ENCODE measurements at regions not wholly inside any gene's neighbourhood (a gene's known extent, or its start where the extent isn't known, plus 50 kb on each side); places are given as distances from the start of the nearest gene placed in this dataset.

DNA sequence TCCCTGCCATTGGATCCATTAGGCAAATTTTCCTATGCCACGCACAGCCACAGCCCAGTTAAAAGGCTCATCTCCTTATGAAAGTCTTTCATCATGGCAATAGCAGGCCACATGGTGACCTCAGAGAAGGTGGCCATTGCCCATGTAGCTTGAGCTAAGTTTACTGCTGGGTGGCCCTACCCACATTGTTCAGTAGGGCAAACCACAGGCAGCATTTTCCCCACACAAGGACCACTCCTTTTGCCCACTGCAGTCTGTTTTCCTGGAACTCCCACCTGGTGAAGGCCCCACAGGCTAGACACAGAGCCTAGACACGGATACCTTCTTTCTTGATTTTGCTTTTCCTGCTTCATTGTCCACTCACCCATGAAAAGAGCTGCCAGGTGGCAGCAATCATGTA, 101.5 kb upstream of the NPVF start:
- no peak overlapping the region for H3K4me3 ChIP-seq (ENCODE audit: insufficient read depth, low read depth, low read length)
- 93 to 97% methylated on average over 2 of the region's 2 CpGs for WGBS, 2 experiments

GRCh38 chr7:25333296-25333928, 105.1 kb upstream of the NPVF start:
- H3K9me3 ChIP-seq (ENCODE audit: control insufficient read depth, low read length): no peaks in the 10 kb centered on the region
- 94 to 96% methylated on average over 5 of the region's 6 CpGs for WGBS, 2 experiments

More for the DNA sequence above, 101.5 kb upstream of the NPVF start:
- Histone ChIP-seq H3K9me3 (ENCODE audit: control insufficient read depth, low read length) (no peaks in the 10 kb centered on the region), H3K27ac (ENCODE audit: insufficient read depth, low read depth, low read length, poor library complexity, severe bottlenecking) (no peak overlapping the region), H3K4me1 (ENCODE audit: control insufficient read depth, insufficient read depth, low read length) (no peaks in the 10 kb centered on the region), H3K36me3 (ENCODE audit: control insufficient read depth, insufficient read depth, low read length) (no peaks in the 10 kb centered on the region), H3K27me3 (ENCODE audit: control insufficient read depth, insufficient read depth, low read length, poor library complexity, severe bottlenecking) (no peaks in the 10 kb centered on the region)

DNA sequence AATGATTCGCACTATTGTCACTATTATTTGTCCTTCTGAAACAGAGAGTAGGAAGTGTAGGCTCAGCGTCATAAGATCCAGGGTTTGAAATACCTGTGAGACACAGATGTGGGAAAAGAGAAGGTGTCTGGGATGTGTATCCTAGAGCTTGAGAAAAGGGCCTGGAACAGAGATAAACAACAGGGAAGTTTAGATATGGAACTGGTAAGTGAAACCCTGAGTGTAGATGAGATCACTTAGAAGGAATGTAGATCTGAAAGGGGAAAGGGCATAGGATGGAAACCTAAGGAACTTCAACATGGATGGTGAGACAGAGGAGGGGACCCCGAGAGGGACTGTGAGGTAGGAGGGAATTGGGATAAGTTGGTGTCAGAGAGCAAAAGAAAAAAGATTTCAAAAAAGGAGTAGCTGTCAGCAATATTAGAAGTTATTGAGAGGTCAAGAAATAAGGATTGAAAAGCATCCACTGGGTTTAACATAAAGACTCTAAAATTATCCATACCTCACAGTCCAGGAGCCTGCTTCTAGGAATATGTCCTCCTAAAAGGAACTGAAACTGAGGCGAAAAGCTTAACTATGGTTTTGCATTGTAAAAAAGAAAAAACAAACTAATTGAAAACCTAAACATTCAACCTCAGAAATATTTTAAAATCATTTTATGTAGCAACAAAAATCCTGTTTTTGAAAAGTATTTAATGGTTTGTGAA, 119.2 kb upstream of the NPVF start:
- H3K27ac ChIP-seq (ENCODE audit: insufficient read depth, low read depth, low read length, poor library complexity, severe bottlenecking): no peak overlapping the region
- 94 to 96% methylated on average over 3 of the region's 4 CpGs for WGBS, 2 experiments

More at GRCh38 chr7:25333296-25333928, 105.1 kb upstream of the NPVF start:
- H3K27ac ChIP-seq (ENCODE audit: insufficient read depth, low read depth, low read length, poor library complexity, severe bottlenecking): no peak overlapping the region
- H3K4me1 ChIP-seq (ENCODE audit: control insufficient read depth, insufficient read depth, low read length): no peaks in the 10 kb centered on the region
- H3K4me3 ChIP-seq (ENCODE audit: insufficient read depth, low read depth, low read length): no peak overlapping the region
- H3K36me3 ChIP-seq (ENCODE audit: control insufficient read depth, insufficient read depth, low read length): no peaks in the 10 kb centered on the region
- H3K27me3 ChIP-seq (ENCODE audit: control insufficient read depth, insufficient read depth, low read length, poor library complexity, severe bottlenecking): no peaks in the 10 kb centered on the region

DNA sequence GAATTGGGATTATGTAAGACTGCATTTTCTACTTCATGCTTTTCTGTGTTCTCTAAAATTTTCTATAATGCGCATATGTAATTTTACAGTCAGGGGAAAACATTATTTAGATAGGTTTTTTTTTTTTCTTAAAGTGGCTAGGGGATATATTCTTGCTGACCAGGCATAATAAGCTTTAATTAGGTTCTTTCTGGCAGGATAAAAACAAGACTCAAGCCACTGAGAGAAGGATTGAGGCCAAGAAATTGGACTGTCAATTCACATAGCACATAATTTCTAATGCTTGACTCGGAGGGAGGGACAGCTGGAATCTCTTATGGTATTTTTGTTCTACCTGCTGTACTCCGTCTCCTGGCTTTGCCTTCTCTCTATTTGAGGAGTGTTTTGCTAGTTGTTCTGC, 119.8 kb upstream of the NPVF start:
- Histone ChIP-seq H3K36me3 (ENCODE audit: control insufficient read depth, insufficient read depth, low read length) (no peaks in the 10 kb centered on the region), H3K27ac (ENCODE audit: insufficient read depth, low read depth, low read length, poor library complexity, severe bottlenecking) (no peak overlapping the region), H3K4me1 (ENCODE audit: control insufficient read depth, insufficient read depth, low read length) (no peaks in the 10 kb centered on the region), H3K27me3 (ENCODE audit: control insufficient read depth, insufficient read depth, low read length, poor library complexity, severe bottlenecking) (no peaks in the 10 kb centered on the region), H3K9me3 (ENCODE audit: control insufficient read depth, low read length) (no peaks in the 10 kb centered on the region), H3K4me3 (ENCODE audit: insufficient read depth, low read depth, low read length) (no peak overlapping the region)
- 100% methylated on average over 2 to 3 of the region's 3 CpGs for WGBS, 2 experiments

More for the DNA sequence above, 119.2 kb upstream of the NPVF start:
- no peaks in the 10 kb centered on the region for H3K36me3 ChIP-seq (ENCODE audit: control insufficient read depth, insufficient read depth, low read length)
- H3K4me3 ChIP-seq (ENCODE audit: insufficient read depth, low read depth, low read length): no peak overlapping the region
- H3K9me3 ChIP-seq (ENCODE audit: control insufficient read depth, low read length): no peaks in the 10 kb centered on the region
- H3K4me1 ChIP-seq (ENCODE audit: control insufficient read depth, insufficient read depth, low read length): no peaks in the 10 kb centered on the region
- H3K27me3 ChIP-seq (ENCODE audit: control insufficient read depth, insufficient read depth, low read length, poor library complexity, severe bottlenecking): no peaks in the 10 kb centered on the region

DNA sequence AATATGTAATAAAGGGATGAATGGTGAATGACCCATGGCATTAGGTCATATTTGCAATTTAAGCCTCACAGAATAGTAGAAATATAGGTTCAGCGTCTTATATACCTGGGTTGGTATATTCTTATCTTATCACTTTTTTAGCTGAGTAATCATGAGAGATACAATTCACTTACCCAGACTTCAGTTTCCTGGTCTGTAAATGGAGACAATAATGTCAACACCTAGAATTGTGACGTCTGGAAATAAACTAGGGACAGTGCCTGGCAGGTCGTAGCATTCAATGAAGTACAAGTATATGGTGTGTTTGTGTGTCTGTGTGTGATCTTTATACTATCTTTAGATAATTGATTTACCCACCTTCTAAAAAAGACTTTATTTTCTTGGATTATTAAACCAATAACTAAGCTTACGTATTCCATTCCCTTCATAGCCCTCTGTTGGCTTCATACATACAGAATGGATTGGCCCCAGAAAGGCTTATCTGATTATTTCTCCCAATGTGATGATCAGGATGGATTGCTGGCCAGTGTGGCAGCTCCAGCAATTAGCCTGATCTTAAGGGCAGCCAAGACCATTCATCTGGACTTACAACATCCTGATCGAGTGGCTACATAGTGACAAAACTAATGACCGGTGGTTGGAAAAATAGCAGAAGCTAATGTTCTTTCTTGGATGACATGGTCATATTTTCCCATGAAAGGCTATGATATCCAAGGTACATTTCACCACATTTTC, 121.2 kb upstream of the NPVF start:
- H3K27ac ChIP-seq (ENCODE audit: insufficient read depth, low read depth, low read length, poor library complexity, severe bottlenecking): no peak overlapping the region
- H3K4me1 ChIP-seq (ENCODE audit: control insufficient read depth, insufficient read depth, low read length): no peaks in the 10 kb centered on the region
- no peaks in the 10 kb centered on the region for H3K36me3 ChIP-seq (ENCODE audit: control insufficient read depth, insufficient read depth, low read length)
- H3K4me3 ChIP-seq (ENCODE audit: insufficient read depth, low read depth, low read length): no peak overlapping the region
- no peaks in the 10 kb centered on the region for H3K9me3 ChIP-seq (ENCODE audit: control insufficient read depth, low read length)
- H3K27me3 ChIP-seq (ENCODE audit: control insufficient read depth, insufficient read depth, low read length, poor library complexity, severe bottlenecking): no peaks in the 10 kb centered on the region
- 91 to 92% methylated on average over 5 to 6 of the region's 6 CpGs for WGBS, 2 experiments

DNA sequence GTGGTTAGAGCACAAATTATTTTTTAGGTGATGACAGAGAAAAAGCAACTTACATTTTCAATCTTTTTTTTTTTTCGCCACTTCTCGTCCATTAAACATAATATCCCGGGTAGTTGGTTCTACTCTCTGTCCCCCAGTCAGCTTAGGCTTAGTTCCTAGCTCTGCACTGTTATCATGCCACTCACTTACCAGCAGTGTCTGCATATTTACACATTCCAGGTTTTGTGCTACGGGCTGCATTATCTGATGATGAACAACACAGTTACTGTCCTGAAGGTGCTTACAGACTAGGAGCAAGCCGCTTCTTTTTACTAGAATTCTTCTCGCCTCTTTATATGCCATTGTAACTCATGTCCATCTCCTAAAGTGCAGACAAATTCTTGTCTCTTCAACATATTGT, 121.8 kb upstream of the NPVF start:
- H3K4me1 ChIP-seq (ENCODE audit: control insufficient read depth, insufficient read depth, low read length): no peaks in the 10 kb centered on the region
- no peak overlapping the region for H3K27ac ChIP-seq (ENCODE audit: insufficient read depth, low read depth, low read length, poor library complexity, severe bottlenecking)
- no peaks in the 10 kb centered on the region for H3K9me3 ChIP-seq (ENCODE audit: control insufficient read depth, low read length)
- no peak overlapping the region for H3K4me3 ChIP-seq (ENCODE audit: insufficient read depth, low read depth, low read length)
- WGBS, 2 experiments: 96% methylated on average over 6 of the region's 6 CpGs
- H3K36me3 ChIP-seq (ENCODE audit: control insufficient read depth, insufficient read depth, low read length): no peaks in the 10 kb centered on the region
- H3K27me3 ChIP-seq (ENCODE audit: control insufficient read depth, insufficient read depth, low read length, poor library complexity, severe bottlenecking): no peaks in the 10 kb centered on the region

- H3K4me1 ChIP-seq (ENCODE audit: control insufficient read depth, insufficient read depth, low read length): no peaks in the 10 kb centered on the region
- WGBS, 2 experiments: 93% methylated on average over 4 of the region's 4 CpGs
These were observed 123.5 kb upstream of the NPVF start for GRCh38 chr7:25351761-25352160.

GRCh38 chr7:25353196-25353595, 124.9 kb upstream of the NPVF start:
- Histone ChIP-seq H3K4me1 (ENCODE audit: control insufficient read depth, insufficient read depth, low read length) (no peaks in the 10 kb centered on the region), H3K27me3 (ENCODE audit: control insufficient read depth, insufficient read depth, low read length, poor library complexity, severe bottlenecking) (no peaks in the 10 kb centered on the region), H3K9me3 (ENCODE audit: control insufficient read depth, low read length) (no peaks in the 10 kb centered on the region), H3K27ac (ENCODE audit: insufficient read depth, low read depth, low read length, poor library complexity, severe bottlenecking) (no peak overlapping the region), H3K4me3 (ENCODE audit: insufficient read depth, low read depth, low read length) (no peak overlapping the region), H3K36me3 (ENCODE audit: control insufficient read depth, insufficient read depth, low read length) (no peaks in the 10 kb centered on the region)
- 92 to 100% methylated on average over 2 of the region's 2 CpGs for WGBS, 2 experiments

More at GRCh38 chr7:25351761-25352160, 123.5 kb upstream of the NPVF start:
- no peaks in the 10 kb centered on the region for H3K9me3 ChIP-seq (ENCODE audit: control insufficient read depth, low read length)
- no peak overlapping the region for H3K27ac ChIP-seq (ENCODE audit: insufficient read depth, low read depth, low read length, poor library complexity, severe bottlenecking)
- no peaks in the 10 kb centered on the region for H3K36me3 ChIP-seq (ENCODE audit: control insufficient read depth, insufficient read depth, low read length)
- no peak overlapping the region for H3K4me3 ChIP-seq (ENCODE audit: insufficient read depth, low read depth, low read length)
- H3K27me3 ChIP-seq (ENCODE audit: control insufficient read depth, insufficient read depth, low read length, poor library complexity, severe bottlenecking): no peaks in the 10 kb centered on the region

GRCh38 chr7:25353732-25354131, 125.4 kb upstream of the NPVF start:
- Histone ChIP-seq H3K27me3 (ENCODE audit: control insufficient read depth, insufficient read depth, low read length, poor library complexity, severe bottlenecking) (no peaks in the 10 kb centered on the region), H3K4me3 (ENCODE audit: insufficient read depth, low read depth, low read length) (no peak overlapping the region), H3K27ac (ENCODE audit: insufficient read depth, low read depth, low read length, poor library complexity, severe bottlenecking) (no peak overlapping the region), H3K36me3 (ENCODE audit: control insufficient read depth, insufficient read depth, low read length) (no peaks in the 10 kb centered on the region), H3K4me1 (ENCODE audit: control insufficient read depth, insufficient read depth, low read length) (no peaks in the 10 kb centered on the region), H3K9me3 (ENCODE audit: control insufficient read depth, low read length) (no peaks in the 10 kb centered on the region)
- 93 to 97% methylated on average over 4 of the region's 4 CpGs for WGBS, 2 experiments

GRCh38 chr7:25356534-25357151, 128.4 kb upstream of the NPVF start:
- H3K27ac ChIP-seq (ENCODE audit: insufficient read depth, low read depth, low read length, poor library complexity, severe bottlenecking): no peak overlapping the region
- no peak overlapping the region for H3K4me3 ChIP-seq (ENCODE audit: insufficient read depth, low read depth, low read length)

More at GRCh38 chr7:25356534-25357151, 128.4 kb upstream of the NPVF start:
- 71 to 100% methylated on average over 1 to 4 of the region's 4 CpGs for WGBS, 2 experiments
- Histone ChIP-seq H3K27me3 (ENCODE audit: control insufficient read depth, insufficient read depth, low read length, poor library complexity, severe bottlenecking) (no peaks in the 10 kb centered on the region), H3K4me1 (ENCODE audit: control insufficient read depth, insufficient read depth, low read length) (peaks cover 6% of the 10 kb centered on the region), H3K9me3 (ENCODE audit: control insufficient read depth, low read length) (no peaks in the 10 kb centered on the region), H3K36me3 (ENCODE audit: control insufficient read depth, insufficient read depth, low read length) (no peaks in the 10 kb centered on the region)
